ENCODE measurements at regions not wholly inside any gene's neighbourhood (a gene's known extent, or its start where the extent isn't known, plus 50 kb on each side); places are given as distances from the start of the nearest gene placed in this dataset.

- no peaks in the 10 kb centered on the region for H3K4me1 Mint-ChIP-seq (ENCODE audit: low read depth in 2 of 2)
- no peaks in the 10 kb centered on the region for H3K36me3 Mint-ChIP-seq
- H3K9me3 Mint-ChIP-seq = peaks cover 9% of the 10 kb centered on the region
- H3K27me3 Mint-ChIP-seq = no peaks in the 10 kb centered on the region
- ATAC-seq = no peak
- DNase-seq (ENCODE audit: low spot score) = no peak
- H3K27ac Mint-ChIP-seq = no peak overlapping the region
- no peak overlapping the region for H3K4me3 Mint-ChIP-seq
These were observed 233.6 kb upstream of the PTBP2 start for GRCh38 chr1:96487971-96488370.

GRCh38 chr1:96488777-96489176, 232.8 kb upstream of the PTBP2 start:
- DNase-seq (ENCODE audit: low spot score) (no peak), ATAC-seq (no peak)
- Mint-ChIP-seq H3K36me3 (no peaks in the 10 kb centered on the region), H3K27ac (no peak overlapping the region), H3K4me3 (no peak overlapping the region), H3K27me3 (no peaks in the 10 kb centered on the region), H3K9me3 (peaks cover 9% of the 10 kb centered on the region), H3K4me1 (ENCODE audit: low read depth in 2 of 2) (no peaks in the 10 kb centered on the region)

DNA sequence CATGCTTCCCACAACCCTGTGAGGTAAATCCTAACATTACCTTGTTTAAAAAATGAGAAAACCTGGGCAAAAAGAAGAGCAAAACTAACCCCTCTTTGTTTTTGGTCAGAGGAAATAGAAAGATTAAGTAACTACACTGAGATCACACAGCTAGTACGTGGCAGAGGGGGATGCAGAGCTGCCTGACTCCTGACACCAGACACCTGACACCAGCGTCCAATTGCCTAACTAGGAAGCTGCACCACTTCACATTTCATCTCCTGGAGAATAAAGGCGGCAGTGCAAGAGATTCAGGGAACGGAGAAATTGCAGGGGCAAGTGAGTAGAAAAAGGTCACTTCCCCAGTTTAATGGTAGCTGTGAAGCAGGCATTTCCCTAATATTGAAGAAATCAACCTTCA, 229.3 kb upstream of the PTBP2 start:
- DNase-seq (ENCODE audit: low spot score) = no peak
- H3K4me3 Mint-ChIP-seq = no peak overlapping the region
- no peaks in the 10 kb centered on the region for H3K4me1 Mint-ChIP-seq (ENCODE audit: low read depth in 2 of 2)
- H3K27ac Mint-ChIP-seq = no peak overlapping the region
- no peaks in the 10 kb centered on the region for H3K27me3 Mint-ChIP-seq
- no peaks in the 10 kb centered on the region for H3K36me3 Mint-ChIP-seq
- no peak for ATAC-seq
- H3K9me3 Mint-ChIP-seq = peaks cover 5% of the 10 kb centered on the region

DNA sequence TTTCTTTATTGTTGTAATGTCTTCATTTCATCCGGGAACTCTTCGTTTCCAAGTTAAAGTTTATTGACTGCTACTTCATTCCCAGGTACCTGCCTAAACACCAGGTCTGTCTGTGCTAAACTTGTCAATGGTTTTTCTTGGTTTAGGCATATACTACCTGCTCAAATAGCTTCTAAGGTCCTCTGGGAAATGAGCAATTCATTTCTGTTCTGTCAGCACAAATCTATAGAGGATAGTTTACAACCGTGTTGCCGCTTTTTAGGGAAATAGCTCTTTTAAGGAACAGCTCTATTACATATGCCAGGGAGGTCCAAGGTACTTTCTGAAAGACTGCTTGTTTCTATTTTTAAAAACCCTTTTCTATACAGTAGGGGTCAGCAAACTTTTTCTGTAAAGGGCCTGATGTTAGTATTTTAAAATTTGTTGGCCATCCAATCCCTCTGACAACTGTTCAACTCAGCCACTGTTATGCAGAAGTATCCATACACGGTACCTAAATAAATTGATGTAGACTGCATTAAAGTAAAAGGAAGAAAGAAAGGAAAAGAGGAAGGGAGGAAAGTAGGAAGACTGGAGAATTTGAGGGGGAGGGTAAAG, 222.7 kb upstream of the PTBP2 start:
- Mint-ChIP-seq H3K27ac (no peak overlapping the region), H3K4me1 (ENCODE audit: low read depth in 2 of 2) (no peaks in the 10 kb centered on the region), H3K4me3 (no peak overlapping the region), H3K9me3 (peaks cover 4% of the 10 kb centered on the region), H3K27me3 (no peaks in the 10 kb centered on the region), H3K36me3 (no peaks in the 10 kb centered on the region)
- ATAC-seq = no peak
- no peak for DNase-seq (ENCODE audit: low spot score)

DNA sequence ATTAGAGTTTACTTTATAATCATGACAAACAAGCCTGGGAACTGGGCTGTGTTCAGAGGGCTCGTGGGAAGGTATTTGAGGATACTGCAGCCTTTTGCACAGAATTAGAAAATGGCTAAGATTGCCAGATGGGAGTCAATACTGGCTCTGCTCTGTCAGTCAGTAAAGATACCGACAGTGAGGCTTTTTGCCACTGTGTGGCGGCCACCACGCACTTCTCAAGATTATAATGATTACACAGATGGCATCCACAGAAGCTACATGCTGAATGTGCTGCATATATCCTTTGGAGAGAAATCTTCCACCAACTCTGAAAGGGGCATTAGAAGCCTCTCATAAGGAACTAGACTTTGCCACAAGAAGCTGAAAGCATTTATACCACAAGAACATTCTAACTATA, 213.4 kb upstream of the PTBP2 start:
- Mint-ChIP-seq H3K4me1 (ENCODE audit: low read depth in 2 of 2) (no peaks in the 10 kb centered on the region), H3K9me3 (peaks cover 15% of the 10 kb centered on the region), H3K27ac (no peak overlapping the region), H3K36me3 (no peaks in the 10 kb centered on the region), H3K4me3 (no peak overlapping the region), H3K27me3 (no peaks in the 10 kb centered on the region)
- no peak for DNase-seq (ENCODE audit: low spot score)
- no peak for ATAC-seq

DNA sequence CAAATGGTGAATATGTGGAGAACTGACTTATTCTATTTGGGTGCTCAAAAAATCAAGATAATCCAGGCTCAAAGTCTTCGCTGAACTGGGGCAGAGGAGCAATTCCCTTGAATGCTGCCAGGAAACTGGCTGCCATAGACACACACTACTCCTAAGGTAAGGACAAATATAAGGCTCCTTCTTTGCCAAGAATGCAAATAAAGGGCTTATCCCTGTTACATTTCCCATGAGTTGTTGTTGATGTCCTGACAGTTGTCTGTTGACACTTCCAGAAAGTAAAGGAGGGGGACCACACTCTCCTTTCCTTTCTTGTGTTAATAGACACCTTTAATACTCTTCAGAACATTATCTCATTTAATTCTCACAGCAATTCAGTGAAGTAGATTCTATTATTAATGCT, 212.2 kb upstream of the PTBP2 start:
- H3K27me3 Mint-ChIP-seq = no peaks in the 10 kb centered on the region
- H3K4me1 Mint-ChIP-seq (ENCODE audit: low read depth in 2 of 2) = no peaks in the 10 kb centered on the region
- DNase-seq (ENCODE audit: low spot score) (no peak), ATAC-seq (no peak)
- no peak overlapping the region for H3K4me3 Mint-ChIP-seq
- H3K9me3 Mint-ChIP-seq = peaks cover 15% of the 10 kb centered on the region
- H3K27ac Mint-ChIP-seq = no peak overlapping the region
- H3K36me3 Mint-ChIP-seq = no peaks in the 10 kb centered on the region

- no peak for ATAC-seq
- Mint-ChIP-seq H3K36me3 (no peaks in the 10 kb centered on the region), H3K4me1 (ENCODE audit: low read depth in 2 of 2) (no peaks in the 10 kb centered on the region), H3K27me3 (no peaks in the 10 kb centered on the region), H3K9me3 (peaks cover 15% of the 10 kb centered on the region), H3K4me3 (no peak overlapping the region), H3K27ac (no peak overlapping the region)
- DNase-seq (ENCODE audit: low spot score) = no peak
These were observed 211.6 kb upstream of the PTBP2 start for GRCh38 chr1:96509951-96510350.

- Mint-ChIP-seq H3K9me3 (peaks cover 14% of the 10 kb centered on the region), H3K27ac (no peak overlapping the region), H3K4me3 (no peak overlapping the region), H3K4me1 (ENCODE audit: low read depth in 2 of 2) (no peaks in the 10 kb centered on the region), H3K36me3 (no peaks in the 10 kb centered on the region), H3K27me3 (no peaks in the 10 kb centered on the region)
- no peak for ATAC-seq
- DNase-seq (ENCODE audit: low spot score) = no peak
These were observed 211.2 kb upstream of the PTBP2 start for GRCh38 chr1:96510391-96510790.

GRCh38 chr1:96510911-96511310, 210.7 kb upstream of the PTBP2 start:
- H3K4me1 Mint-ChIP-seq (ENCODE audit: low read depth in 2 of 2) = no peaks in the 10 kb centered on the region
- peaks cover 12% of the 10 kb centered on the region for H3K9me3 Mint-ChIP-seq
- ATAC-seq = no peak
- no peak overlapping the region for H3K4me3 Mint-ChIP-seq
- H3K27me3 Mint-ChIP-seq = no peaks in the 10 kb centered on the region
- DNase-seq (ENCODE audit: low spot score) = no peak
- no peaks in the 10 kb centered on the region for H3K36me3 Mint-ChIP-seq
- no peak overlapping the region for H3K27ac Mint-ChIP-seq

DNA sequence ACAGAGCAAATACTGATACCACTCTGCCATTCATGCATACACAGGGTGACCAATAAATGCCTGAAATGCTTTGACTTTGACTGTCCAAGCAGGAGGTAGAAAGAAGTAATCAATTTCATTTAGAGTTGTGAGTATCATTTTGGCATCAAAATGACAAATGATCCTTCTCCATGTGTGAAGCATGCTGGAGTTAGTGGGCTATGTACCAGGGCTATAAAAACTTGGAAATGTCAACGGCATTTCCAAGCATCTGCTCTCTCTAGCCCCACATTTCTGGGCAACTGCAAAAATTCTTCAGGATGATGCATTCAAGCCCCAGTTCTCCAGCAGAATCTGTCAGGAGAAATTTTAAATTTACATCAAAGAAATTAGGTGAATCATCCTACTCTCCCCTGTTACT, 208.4 kb upstream of the PTBP2 start:
- ATAC-seq (no peak), DNase-seq (ENCODE audit: low spot score) (no peak)
- H3K27me3 Mint-ChIP-seq = no peaks in the 10 kb centered on the region
- H3K9me3 Mint-ChIP-seq = peaks cover 9% of the 10 kb centered on the region
- no peaks in the 10 kb centered on the region for H3K36me3 Mint-ChIP-seq
- H3K4me1 Mint-ChIP-seq (ENCODE audit: low read depth in 2 of 2) = no peaks in the 10 kb centered on the region
- H3K4me3 Mint-ChIP-seq = no peak overlapping the region
- H3K27ac Mint-ChIP-seq = no peak overlapping the region

DNA sequence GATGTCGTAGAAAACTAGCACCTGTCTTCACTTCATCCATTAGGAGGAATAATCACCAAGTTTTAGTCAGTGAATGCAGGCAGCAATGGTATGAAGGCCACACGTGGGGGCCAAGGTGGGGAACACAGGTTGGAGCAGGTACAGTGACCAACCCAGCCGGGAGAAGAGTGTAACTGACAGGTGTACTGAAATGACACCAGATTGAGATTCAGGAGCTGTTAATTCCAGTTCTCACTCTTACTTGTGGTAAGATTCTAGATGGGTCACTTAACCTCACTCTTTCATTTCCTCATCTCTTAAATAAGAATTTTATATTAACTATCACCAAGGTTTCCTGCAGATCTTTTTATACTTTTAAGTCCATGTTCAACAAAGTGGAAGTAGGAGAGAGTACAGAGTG, 206.2 kb upstream of the PTBP2 start:
- Mint-ChIP-seq H3K36me3 (no peaks in the 10 kb centered on the region), H3K9me3 (peaks cover 6% of the 10 kb centered on the region), H3K4me1 (ENCODE audit: low read depth in 2 of 2) (no peaks in the 10 kb centered on the region), H3K27me3 (no peaks in the 10 kb centered on the region), H3K27ac (no peak overlapping the region), H3K4me3 (no peak overlapping the region)
- no peak for ATAC-seq
- no peak for DNase-seq (ENCODE audit: low spot score)

DNA sequence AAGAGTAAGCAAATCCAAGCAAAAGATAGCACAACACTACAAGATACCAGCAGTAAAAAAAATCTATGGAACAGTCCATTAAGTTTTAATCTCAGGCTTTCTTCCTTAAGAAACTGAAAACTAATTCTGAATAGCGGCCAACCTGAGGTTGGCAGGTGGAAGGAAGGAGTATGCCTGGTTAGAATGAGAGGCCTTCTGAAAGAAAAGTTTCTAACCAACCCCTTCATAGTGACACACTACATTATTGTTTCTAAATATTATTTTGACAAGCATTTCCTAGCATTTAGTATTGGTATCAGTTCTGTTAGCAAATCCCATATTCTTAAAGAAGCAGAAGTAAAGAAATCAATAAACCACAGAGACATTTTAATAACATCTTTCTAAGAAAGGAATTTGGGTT, 205.7 kb upstream of the PTBP2 start:
- no peak for DNase-seq (ENCODE audit: low spot score)
- no peaks in the 10 kb centered on the region for H3K4me1 Mint-ChIP-seq (ENCODE audit: low read depth in 2 of 2)

GRCh38 chr1:96519851-96520578, 201.6 kb upstream of the PTBP2 start:
- DNase-seq (ENCODE audit: low spot score) = no peak
- Mint-ChIP-seq H3K4me3 (no peak overlapping the region), H3K27me3 (no peaks in the 10 kb centered on the region), H3K27ac (no peak overlapping the region), H3K4me1 (ENCODE audit: low read depth in 2 of 2) (no peaks in the 10 kb centered on the region), H3K36me3 (no peaks in the 10 kb centered on the region), H3K9me3 (peaks cover 7% of the 10 kb centered on the region)
- no peak for ATAC-seq

More for the DNA sequence above, 205.7 kb upstream of the PTBP2 start:
- Mint-ChIP-seq H3K27ac (no peak overlapping the region), H3K27me3 (no peaks in the 10 kb centered on the region), H3K9me3 (peaks cover 6% of the 10 kb centered on the region), H3K36me3 (no peaks in the 10 kb centered on the region), H3K4me3 (no peak overlapping the region)
- no peak for ATAC-seq

- peaks cover 9% of the 10 kb centered on the region for H3K9me3 Mint-ChIP-seq
- H3K4me3 Mint-ChIP-seq = no peak overlapping the region
- H3K27ac Mint-ChIP-seq = no peak overlapping the region
- H3K4me1 Mint-ChIP-seq (ENCODE audit: low read depth in 2 of 2) = no peaks in the 10 kb centered on the region
- no peak for DNase-seq (ENCODE audit: low spot score)
- ATAC-seq = no peak
- no peaks in the 10 kb centered on the region for H3K27me3 Mint-ChIP-seq
- no peaks in the 10 kb centered on the region for H3K36me3 Mint-ChIP-seq
These were observed 201.0 kb upstream of the PTBP2 start for GRCh38 chr1:96520579-96520947.

GRCh38 chr1:96521010-96521409, 200.6 kb upstream of the PTBP2 start:
- H3K27me3 Mint-ChIP-seq = no peaks in the 10 kb centered on the region
- no peak overlapping the region for H3K27ac Mint-ChIP-seq
- H3K4me1 Mint-ChIP-seq (ENCODE audit: low read depth in 2 of 2) = no peaks in the 10 kb centered on the region
- DNase-seq (ENCODE audit: low spot score) (no peak), ATAC-seq (no peak)
- no peak overlapping the region for H3K4me3 Mint-ChIP-seq
- no peaks in the 10 kb centered on the region for H3K36me3 Mint-ChIP-seq
- peaks cover 13% of the 10 kb centered on the region for H3K9me3 Mint-ChIP-seq
